ENCODE measurements at regions not wholly inside any gene's neighbourhood (a gene's known extent, or its start where the extent isn't known, plus 50 kb on each side); places are given as distances from the start of the nearest gene placed in this dataset.
"Not testable (repeated sequence)": the region's sequence is repeated elsewhere in the genome, so short reads cannot be mapped to it uniquely, and the experiment has no call there.

DNA sequence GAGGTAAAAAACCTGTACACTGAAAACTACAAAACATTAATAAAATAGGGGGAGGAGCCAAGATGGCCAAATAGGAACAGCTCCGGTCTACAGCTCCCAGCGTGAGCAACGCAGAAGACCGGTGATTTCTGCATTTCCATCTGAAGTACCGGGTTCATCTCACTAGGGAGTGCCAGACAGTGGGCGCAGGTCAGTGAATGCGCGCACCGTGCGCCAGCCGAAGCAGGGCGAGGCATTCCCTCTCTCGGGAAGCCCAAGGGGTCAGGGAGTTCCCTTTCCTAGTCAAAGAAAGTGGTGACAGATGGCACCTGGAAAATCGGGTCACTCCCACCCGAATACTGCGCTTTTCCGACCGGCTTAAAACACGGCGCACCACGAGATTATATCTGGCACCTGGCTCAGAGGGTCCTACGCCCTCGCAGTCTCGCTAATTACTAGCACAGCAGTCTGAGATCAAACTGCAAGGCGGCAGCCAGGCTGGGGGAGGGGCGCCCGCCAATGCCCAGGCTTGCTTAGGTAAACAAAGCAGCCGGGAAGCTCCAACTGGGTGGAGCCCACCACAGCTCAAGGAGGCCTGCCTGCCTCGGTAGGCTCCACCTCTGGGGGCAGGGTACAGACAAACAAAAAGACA is 400.9 kb upstream of the FGF16 start:
- H3K27me3 Mint-ChIP-seq (ENCODE audit: low read depth); H3K9me3 Mint-ChIP-seq; DNase-seq (ENCODE audit: low spot score); H3K27ac Mint-ChIP-seq; H3K4me3 Mint-ChIP-seq; H3K36me3 Mint-ChIP-seq (ENCODE audit: low read depth); H3K4me1 Mint-ChIP-seq (ENCODE audit: low read depth): not testable (repeated sequence)

DNA sequence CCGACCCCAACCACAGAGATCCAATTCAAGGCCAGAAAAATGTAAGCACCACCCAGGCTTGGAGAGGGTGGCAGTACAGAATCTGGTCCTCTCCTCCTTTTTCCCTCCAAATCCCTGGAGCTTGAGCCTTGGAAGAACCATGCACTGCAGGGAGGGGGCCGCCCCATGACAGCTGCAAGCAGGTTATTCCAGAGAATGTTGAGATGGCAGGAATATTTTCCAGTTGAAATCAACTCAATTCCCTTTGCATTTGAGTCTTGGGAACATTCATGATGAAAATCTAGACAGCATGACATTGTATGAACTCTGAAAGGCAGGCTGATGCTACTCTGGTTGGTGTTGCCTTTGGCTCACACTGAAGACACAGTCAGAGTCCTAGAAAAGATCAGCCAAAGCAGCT is 386.6 kb upstream of the FGF16 start:
- Mint-ChIP-seq H3K27me3 (ENCODE audit: low read depth) (no peaks in the 10 kb centered on the region), H3K9me3 (no peaks in the 10 kb centered on the region), H3K27ac (no peak overlapping the region), H3K36me3 (ENCODE audit: low read depth) (no peaks in the 10 kb centered on the region), H3K4me3 (no peak overlapping the region), H3K4me1 (ENCODE audit: low read depth) (peaks cover 2% of the 10 kb centered on the region)
- DNase-seq (ENCODE audit: low spot score) = no peak

DNA sequence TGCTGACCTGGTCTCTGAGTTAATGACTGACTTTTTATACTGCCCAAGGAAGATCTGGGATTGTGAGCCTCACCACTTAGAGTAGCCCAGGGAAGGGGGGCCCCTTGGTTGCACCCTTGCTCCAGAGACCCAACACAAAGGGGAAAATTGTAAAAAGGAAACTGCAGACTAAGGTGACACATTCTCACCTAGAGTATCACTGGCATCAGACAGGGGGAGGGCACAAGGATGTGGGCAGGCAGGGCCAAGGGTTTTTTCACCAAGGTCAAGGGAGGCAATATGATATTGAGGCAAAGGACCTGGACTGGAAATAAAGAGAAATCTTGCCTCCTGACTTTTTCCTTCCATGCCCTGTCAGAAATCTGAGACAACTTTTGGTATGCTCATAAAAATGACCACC is 386.2 kb upstream of the FGF16 start:
- Mint-ChIP-seq H3K9me3 (no peaks in the 10 kb centered on the region), H3K27ac (no peak overlapping the region), H3K27me3 (ENCODE audit: low read depth) (no peaks in the 10 kb centered on the region), H3K36me3 (ENCODE audit: low read depth) (no peaks in the 10 kb centered on the region), H3K4me1 (ENCODE audit: low read depth) (peaks cover 2% of the 10 kb centered on the region), H3K4me3 (no peak overlapping the region)
- DNase-seq (ENCODE audit: low spot score) = no peak

DNA sequence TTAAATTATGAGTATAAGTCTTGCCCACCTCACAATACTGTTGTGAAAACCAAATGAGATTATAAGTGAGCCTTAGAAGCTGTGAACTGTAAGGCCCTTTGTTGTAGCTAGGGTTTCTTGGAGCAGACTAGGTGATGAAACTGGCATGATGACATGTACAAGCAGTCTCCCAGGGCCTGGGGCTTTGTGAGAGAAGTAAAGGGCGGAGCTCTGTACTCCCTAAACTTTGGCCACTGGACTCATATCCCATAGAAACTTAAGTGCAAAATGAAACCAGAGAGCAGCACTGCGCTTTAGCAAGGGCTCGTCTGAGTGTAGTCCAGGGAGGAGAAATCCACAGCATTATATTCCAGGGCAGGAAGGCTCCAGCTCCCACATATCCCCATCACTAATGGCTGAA is 385.6 kb upstream of the FGF16 start:
- DNase-seq (ENCODE audit: low spot score) = no peak
- H3K27ac Mint-ChIP-seq = no peak overlapping the region
- no peak overlapping the region for H3K4me3 Mint-ChIP-seq
- H3K9me3 Mint-ChIP-seq = no peaks in the 10 kb centered on the region
- H3K27me3 Mint-ChIP-seq (ENCODE audit: low read depth) = no peaks in the 10 kb centered on the region
- peaks cover 2% of the 10 kb centered on the region for H3K4me1 Mint-ChIP-seq (ENCODE audit: low read depth)
- H3K36me3 Mint-ChIP-seq (ENCODE audit: low read depth) = no peaks in the 10 kb centered on the region

DNA sequence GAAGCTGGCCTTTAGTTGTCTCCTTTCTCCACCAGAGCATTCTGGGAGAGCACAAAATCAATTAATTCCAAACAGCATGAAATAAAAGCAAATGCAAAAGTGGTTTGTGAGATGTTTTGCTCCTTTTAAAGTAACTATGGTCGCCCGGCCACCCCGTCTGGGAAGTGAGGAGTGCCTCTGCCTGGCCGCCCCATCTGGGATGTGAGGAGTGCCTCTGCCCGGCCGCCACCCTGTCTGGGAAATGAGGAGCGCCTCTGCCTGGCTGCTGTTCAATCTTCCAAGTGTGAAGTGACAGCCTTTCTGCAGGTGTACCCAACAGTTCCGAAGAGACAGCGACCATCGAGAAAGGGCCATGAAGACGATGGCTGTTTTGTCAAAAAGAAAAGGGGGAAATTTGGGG is 381.3 kb upstream of the FGF16 start:
- Mint-ChIP-seq H3K27me3 (ENCODE audit: low read depth) (no peaks in the 10 kb centered on the region), H3K27ac (no peak overlapping the region), H3K9me3 (no peaks in the 10 kb centered on the region), H3K36me3 (ENCODE audit: low read depth) (no peaks in the 10 kb centered on the region), H3K4me1 (ENCODE audit: low read depth) (peaks cover 11% of the 10 kb centered on the region), H3K4me3 (no peak overlapping the region)
- DNase-seq (ENCODE audit: low spot score) = no peak

DNA sequence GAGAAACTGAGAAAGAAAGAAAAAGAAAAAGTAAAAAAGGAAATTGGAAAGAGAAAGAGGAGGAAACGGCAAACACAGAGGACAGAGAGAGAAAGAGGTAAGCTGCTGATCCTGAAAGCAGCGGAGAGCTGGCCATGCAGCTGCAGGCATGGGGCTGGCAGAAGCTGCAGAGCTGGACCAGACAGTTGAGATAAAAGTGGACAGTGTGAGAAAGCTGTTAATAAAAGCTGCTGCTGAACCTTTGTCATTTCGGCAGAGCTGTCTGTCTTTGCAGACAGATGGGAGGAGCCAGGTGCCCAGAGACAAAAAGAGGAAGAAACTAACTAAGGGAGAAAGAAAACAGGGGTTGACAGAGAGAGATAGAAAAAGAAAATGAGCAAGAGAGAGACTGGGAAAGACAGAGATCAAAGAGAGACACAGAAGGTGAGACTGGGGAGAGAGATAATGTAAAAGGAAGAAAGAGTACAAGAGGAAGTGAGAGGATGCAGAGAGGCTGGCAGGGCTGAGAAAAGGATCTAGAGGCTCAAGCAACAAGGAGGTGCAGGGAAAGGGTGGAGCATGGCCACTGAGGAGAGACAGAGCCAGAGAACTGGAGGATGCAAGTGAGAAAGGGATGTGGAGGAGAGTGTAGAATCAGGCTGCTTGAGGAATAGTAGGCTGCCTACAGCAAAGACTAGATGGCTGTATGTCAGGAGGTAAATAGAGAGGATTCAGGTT is 376.8 kb upstream of the FGF16 start:
- Mint-ChIP-seq H3K27ac (peak overlapping the region; percentile 49), H3K36me3 (ENCODE audit: low read depth) (no peaks in the 10 kb centered on the region), H3K9me3 (no peaks in the 10 kb centered on the region), H3K4me3 (peak overlapping the region; percentile 59), H3K4me1 (ENCODE audit: low read depth) (peaks cover 9% of the 10 kb centered on the region), H3K27me3 (ENCODE audit: low read depth) (no peaks in the 10 kb centered on the region)
- no peak for DNase-seq (ENCODE audit: low spot score)

DNA sequence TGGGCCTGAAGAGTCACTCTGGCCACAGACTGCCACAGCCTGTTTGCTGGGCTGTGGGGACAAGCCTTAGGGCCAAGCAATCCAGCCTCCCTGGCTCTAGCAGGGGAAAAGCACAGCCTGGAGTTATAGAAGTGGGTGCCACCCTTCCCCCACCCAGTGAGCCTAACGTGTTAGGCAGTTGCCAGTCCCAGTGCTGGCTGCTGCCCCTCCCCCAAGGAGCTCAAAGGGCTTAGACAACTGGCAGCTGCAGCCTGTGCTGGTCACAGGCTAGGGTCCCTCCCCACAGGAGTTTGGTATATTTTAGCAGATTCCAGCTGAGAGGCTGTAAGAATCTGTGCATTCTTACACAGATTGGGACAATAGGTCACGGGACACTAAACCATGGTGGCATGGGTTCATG is 370.3 kb upstream of the FGF16 start:
- DNase-seq (ENCODE audit: low spot score) = no peak
- Mint-ChIP-seq H3K4me3 (no peak overlapping the region), H3K27me3 (ENCODE audit: low read depth) (no peaks in the 10 kb centered on the region), H3K9me3 (peaks cover 10% of the 10 kb centered on the region), H3K4me1 (ENCODE audit: low read depth) (no peaks in the 10 kb centered on the region), H3K36me3 (ENCODE audit: low read depth) (no peaks in the 10 kb centered on the region), H3K27ac (no peak overlapping the region)

DNA sequence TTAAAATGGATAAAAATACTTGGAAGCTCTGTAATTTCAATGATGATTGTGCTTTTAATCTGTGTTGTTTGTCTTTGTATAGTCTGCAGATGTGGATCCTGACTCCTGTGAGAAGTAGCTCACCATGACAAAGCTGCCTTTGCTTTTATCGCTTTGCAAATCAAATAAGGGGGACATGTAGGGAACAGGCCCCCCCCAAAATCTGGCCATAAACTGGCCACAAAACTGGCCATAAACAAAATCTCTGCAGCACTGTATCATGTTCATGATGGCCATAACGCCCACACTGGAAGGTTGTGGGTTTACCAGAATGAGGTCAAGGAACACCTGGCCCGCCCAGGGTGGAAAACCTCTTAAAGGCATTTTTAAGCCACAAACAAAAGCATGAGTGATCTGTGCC is 366.0 kb upstream of the FGF16 start:
- peaks cover 16% of the 10 kb centered on the region for H3K9me3 Mint-ChIP-seq
- not testable (repeated sequence) for H3K27me3 Mint-ChIP-seq (ENCODE audit: low read depth); H3K4me3 Mint-ChIP-seq; H3K4me1 Mint-ChIP-seq (ENCODE audit: low read depth); DNase-seq (ENCODE audit: low spot score); H3K27ac Mint-ChIP-seq; H3K36me3 Mint-ChIP-seq (ENCODE audit: low read depth)

DNA sequence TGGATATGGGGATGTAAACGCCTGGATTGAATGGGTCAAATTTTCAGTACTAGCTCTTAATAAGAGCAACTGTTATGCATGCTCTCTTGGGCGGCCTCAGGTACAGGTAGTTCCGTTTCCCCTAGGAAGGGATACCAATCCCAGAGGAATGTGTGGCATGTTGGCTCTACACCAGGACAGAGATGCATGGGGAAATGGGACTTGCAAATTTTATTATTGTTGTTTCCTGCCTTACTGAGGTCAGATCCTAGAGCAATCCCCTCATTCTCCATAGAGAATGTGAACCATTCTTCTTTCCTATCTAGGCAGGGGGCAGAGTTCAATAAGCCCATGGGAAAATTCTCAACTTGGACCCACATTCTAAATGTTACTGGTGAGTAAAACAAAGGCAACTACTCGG is 361.8 kb upstream of the FGF16 start:
- Mint-ChIP-seq H3K9me3 (peaks cover 15% of the 10 kb centered on the region), H3K27ac (no peak overlapping the region), H3K27me3 (ENCODE audit: low read depth) (no peaks in the 10 kb centered on the region), H3K36me3 (ENCODE audit: low read depth) (no peaks in the 10 kb centered on the region), H3K4me1 (ENCODE audit: low read depth) (no peaks in the 10 kb centered on the region), H3K4me3 (no peak overlapping the region)
- no peak for DNase-seq (ENCODE audit: low spot score)

DNA sequence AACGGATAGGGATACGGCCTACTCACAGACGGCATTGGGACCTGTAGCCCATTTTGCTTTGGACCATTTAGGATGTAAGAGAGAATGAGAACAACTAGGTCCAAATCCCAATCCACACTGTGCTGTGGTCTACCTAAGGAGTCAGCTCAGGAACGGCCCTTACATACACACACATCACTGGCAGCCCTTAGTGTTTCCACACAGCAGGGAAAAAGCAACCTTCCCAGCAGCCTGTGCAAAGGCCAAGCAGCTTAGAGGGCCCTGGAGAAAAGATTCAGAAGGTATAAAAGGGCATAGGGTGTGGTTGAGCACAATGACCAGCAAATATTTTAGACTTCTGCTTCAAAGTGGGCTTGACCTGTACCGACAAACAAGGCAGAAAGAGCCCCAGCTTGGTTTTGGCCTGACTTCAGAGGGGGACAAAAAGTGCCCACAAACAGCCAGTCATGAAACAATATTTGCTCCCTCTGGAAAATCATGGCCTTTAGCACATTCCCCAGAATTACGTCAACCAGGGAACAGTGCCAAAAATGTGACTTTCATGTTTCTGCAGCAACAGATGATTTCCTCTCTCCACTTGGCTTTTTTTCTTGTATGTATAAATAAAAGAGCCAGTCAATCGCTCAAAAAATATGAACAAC is 359.5 kb upstream of the FGF16 start:
- Mint-ChIP-seq H3K27me3 (ENCODE audit: low read depth) (no peaks in the 10 kb centered on the region), H3K36me3 (ENCODE audit: low read depth) (no peaks in the 10 kb centered on the region), H3K4me1 (ENCODE audit: low read depth) (no peaks in the 10 kb centered on the region), H3K4me3 (no peak overlapping the region), H3K27ac (no peak overlapping the region), H3K9me3 (peaks cover 9% of the 10 kb centered on the region)
- no peak for DNase-seq (ENCODE audit: low spot score)

DNA sequence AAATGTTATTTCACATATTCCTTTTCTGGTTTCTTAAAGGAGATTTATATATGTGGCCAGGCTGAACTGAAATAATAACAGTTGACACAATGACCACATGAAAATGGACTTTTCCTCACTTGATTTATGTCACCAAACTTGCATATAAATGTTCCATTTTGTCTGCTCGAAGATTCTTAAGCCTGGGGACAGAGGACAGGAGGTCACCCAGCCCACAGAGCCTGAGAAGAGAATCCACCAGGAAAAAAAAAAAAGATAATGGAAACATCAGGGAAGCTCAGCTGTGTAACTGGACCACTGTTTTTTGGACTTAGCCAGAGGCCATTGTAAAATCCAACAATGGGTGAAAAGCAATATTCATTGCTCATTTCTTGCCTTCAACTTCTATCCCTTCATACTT is 359.0 kb upstream of the FGF16 start:
- no peaks in the 10 kb centered on the region for H3K4me1 Mint-ChIP-seq (ENCODE audit: low read depth)
- no peak overlapping the region for H3K27ac Mint-ChIP-seq
- no peaks in the 10 kb centered on the region for H3K36me3 Mint-ChIP-seq (ENCODE audit: low read depth)
- H3K9me3 Mint-ChIP-seq = peaks cover 9% of the 10 kb centered on the region
- no peak overlapping the region for H3K4me3 Mint-ChIP-seq
- no peaks in the 10 kb centered on the region for H3K27me3 Mint-ChIP-seq (ENCODE audit: low read depth)
- no peak for DNase-seq (ENCODE audit: low spot score)

DNA sequence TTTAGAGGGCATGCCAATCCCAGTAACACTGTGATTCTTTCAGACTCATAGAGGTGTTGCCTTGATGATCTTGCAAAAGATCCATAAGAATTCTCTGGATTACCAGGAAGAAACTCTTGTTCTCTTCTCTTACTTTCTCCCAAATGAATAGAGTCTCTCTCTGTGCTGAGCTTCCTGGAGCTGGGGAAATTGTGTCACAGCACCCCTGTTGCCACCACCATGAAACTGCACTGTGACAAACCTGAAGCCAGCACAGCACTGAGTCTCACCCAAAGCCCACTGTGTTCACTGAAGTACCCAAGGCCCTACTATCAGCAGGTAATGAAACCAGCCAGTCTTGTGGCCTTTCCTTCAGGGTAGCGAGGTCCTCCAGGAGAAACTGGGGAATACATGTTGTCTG is 332.7 kb upstream of the FGF16 start:
- Mint-ChIP-seq H3K4me3 (no peak overlapping the region), H3K4me1 (ENCODE audit: low read depth) (no peaks in the 10 kb centered on the region), H3K27me3 (ENCODE audit: low read depth) (no peaks in the 10 kb centered on the region), H3K36me3 (ENCODE audit: low read depth) (no peaks in the 10 kb centered on the region), H3K9me3 (peaks cover 3% of the 10 kb centered on the region), H3K27ac (no peak overlapping the region)
- no peak for DNase-seq (ENCODE audit: low spot score)

DNA sequence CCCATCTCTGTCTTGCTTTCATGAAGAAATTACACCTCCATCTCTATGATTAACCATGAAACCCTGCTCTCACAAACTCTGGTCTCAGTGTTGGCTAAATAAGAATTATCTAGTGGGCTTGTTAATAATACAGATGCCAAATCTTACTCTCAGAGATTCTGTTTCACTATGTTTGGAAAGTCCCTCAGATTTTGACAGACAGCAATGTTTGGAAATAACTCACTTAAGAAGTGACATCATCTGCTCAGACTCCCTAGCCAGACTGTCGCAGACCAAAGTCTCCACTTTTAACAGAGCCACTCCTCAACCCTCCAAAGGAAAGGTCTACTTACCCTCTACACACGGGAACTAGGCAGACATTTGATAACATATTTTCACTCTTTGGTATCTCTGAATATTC is 328.5 kb upstream of the FGF16 start:
- no peaks in the 10 kb centered on the region for H3K36me3 Mint-ChIP-seq (ENCODE audit: low read depth)
- no peak for DNase-seq (ENCODE audit: low spot score)
- H3K9me3 Mint-ChIP-seq = peaks cover 4% of the 10 kb centered on the region
- H3K27me3 Mint-ChIP-seq (ENCODE audit: low read depth) = no peaks in the 10 kb centered on the region
- no peak overlapping the region for H3K27ac Mint-ChIP-seq
- no peak overlapping the region for H3K4me3 Mint-ChIP-seq
- H3K4me1 Mint-ChIP-seq (ENCODE audit: low read depth) = no peaks in the 10 kb centered on the region

DNA sequence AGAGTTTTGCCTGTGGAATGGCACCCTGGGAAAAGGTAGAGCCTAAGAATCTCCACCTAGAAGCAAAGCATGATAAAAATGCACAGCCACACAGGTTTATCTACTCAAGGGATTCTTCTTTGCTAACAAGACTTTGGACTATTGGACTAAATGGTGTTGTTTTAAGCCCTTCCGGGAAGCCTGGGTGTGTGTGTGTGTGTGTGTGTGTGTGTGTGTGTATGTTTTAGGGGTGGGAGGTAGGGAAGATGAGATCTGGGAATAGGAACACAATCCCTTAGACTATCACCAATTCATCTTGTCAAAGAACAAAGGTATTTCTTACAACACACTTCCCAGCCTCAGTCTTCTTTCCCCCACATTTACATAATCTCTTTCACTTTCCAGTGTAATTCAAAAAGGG is 327.5 kb upstream of the FGF16 start:
- Mint-ChIP-seq H3K4me3 (no peak overlapping the region), H3K27me3 (ENCODE audit: low read depth) (no peaks in the 10 kb centered on the region), H3K27ac (no peak overlapping the region), H3K4me1 (ENCODE audit: low read depth) (no peaks in the 10 kb centered on the region), H3K36me3 (ENCODE audit: low read depth) (no peaks in the 10 kb centered on the region), H3K9me3 (peaks cover 4% of the 10 kb centered on the region)
- no peak for DNase-seq (ENCODE audit: low spot score)

DNA sequence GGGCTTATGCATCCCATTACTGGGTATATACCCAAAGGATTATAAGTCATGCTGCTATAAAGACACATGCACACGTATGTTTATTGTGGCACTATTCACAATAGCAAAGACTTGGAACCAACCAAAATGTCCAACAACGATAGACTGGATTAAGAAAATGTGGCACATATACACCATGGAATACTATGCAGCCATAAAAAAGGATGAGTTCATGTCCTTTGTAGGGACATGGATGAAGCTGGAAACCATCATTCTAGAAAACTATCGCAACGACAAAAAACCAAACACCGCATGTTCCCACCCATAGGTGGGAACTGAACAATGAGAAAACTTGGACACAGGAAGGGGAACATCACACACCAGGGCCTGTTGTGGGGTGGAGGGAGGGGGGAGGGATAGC is 323.3 kb upstream of the FGF16 start:
- H3K9me3 Mint-ChIP-seq; H3K4me3 Mint-ChIP-seq; H3K4me1 Mint-ChIP-seq (ENCODE audit: low read depth); H3K27ac Mint-ChIP-seq; H3K36me3 Mint-ChIP-seq (ENCODE audit: low read depth); H3K27me3 Mint-ChIP-seq (ENCODE audit: low read depth); DNase-seq (ENCODE audit: low spot score): not testable (repeated sequence)
